ENCODE measurements at regions not wholly inside any gene's neighbourhood (a gene's known extent, or its start where the extent isn't known, plus 50 kb on each side); places are given as distances from the start of the nearest gene placed in this dataset.
"Not testable (repeated sequence)": the region's sequence is repeated elsewhere in the genome, so short reads cannot be mapped to it uniquely, and the experiment has no call there.

- DNase-seq = no peak
These were observed 361.5 kb downstream of the RRAGC start for GRCh38 chr1:38497921-38498656.

GRCh38 chr1:38493306-38493705 is 366.3 kb downstream of the RRAGC start:
- not testable (repeated sequence) for DNase-seq

- DNase-seq = no peak
These were observed 369.7 kb downstream of the RRAGC start for GRCh38 chr1:38489844-38490270.

- DNase-seq = no peak
These were observed 371.2 kb downstream of the RRAGC start for GRCh38 chr1:38488162-38488898.

- DNase-seq = no peak
These were observed 372.2 kb downstream of the RRAGC start for GRCh38 chr1:38487396-38487795.

GRCh38 chr1:38486085-38486484 is 373.5 kb downstream of the RRAGC start:
- no peak for DNase-seq

- no peak for DNase-seq
These were observed 377.4 kb downstream of the RRAGC start for GRCh38 chr1:38481871-38482826.

- not testable (repeated sequence) for DNase-seq
These were observed 379.9 kb downstream of the RRAGC start for GRCh38 chr1:38479662-38480061.

- no peak for DNase-seq
These were observed 381.8 kb downstream of the RRAGC start for GRCh38 chr1:38477811-38478210.

- DNase-seq = no peak
These were observed 382.8 kb downstream of the RRAGC start for GRCh38 chr1:38476850-38477178.

- no peak for DNase-seq
These were observed 383.3 kb downstream of the RRAGC start for GRCh38 chr1:38476111-38476849.

- no peak for DNase-seq
These were observed 384.0 kb downstream of the RRAGC start for GRCh38 chr1:38475624-38476005.

- DNase-seq = no peak
These were observed 384.6 kb downstream of the RRAGC start for GRCh38 chr1:38474738-38475623.

- no peak for DNase-seq
These were observed 393.1 kb downstream of the RRAGC start for GRCh38 chr1:38466487-38466886.

- no peak for DNase-seq
These were observed 394.1 kb downstream of the RRAGC start for GRCh38 chr1:38465460-38465859.

GRCh38 chr1:38464071-38464661 is 395.4 kb downstream of the RRAGC start:
- DNase-seq = no peak

GRCh38 chr1:38463074-38463473 is 396.5 kb downstream of the RRAGC start:
- no peak for DNase-seq

- no peak for DNase-seq
These were observed 403.1 kb downstream of the RRAGC start for GRCh38 chr1:38456531-38456876.

GRCh38 chr1:38455829-38456530 is 403.6 kb downstream of the RRAGC start:
- DNase-seq = no peak

- DNase-seq = no peak
These were observed 404.7 kb downstream of the RRAGC start for GRCh38 chr1:38454749-38455441.

Data from femur (tissue), 1 donor.